IMR-90 (cell line): ENCODE measurements at regions not wholly inside any gene's neighbourhood (a gene's known extent, or its start where the extent isn't known, plus 50 kb on each side); places are given as distances from the start of the nearest gene placed in this dataset.

ENCODE experiments used
- ATAC-seq: fragments of 200-7000 bp; cut with Tn5 transposase; 2 replicates; pipeline ENCODE4 v1.9.1; 2020; ENCODE audit warnings: low read depth, mild to moderate bottlenecking, moderate library complexity
- BruUV-seq: library from RNA; stranded (reverse); fragments of 400-500 nt; replicated peaks from 2 replicates; lab custom pipeline; 2021; lab: Mats Ljungman, UMichigan
- CTCF ChIA-PET: fragments of 300-600 bp; formaldehyde crosslinking; extraction: SDS; loops from one replicate; lab custom pipeline; 2021; ENCODE audit warnings: antibody characterized with exemption; lab: Yijun Ruan, JAX
- POLR2A ChIA-PET: fragments of 300-600 bp; sonication (Branson Sonifier 250); formaldehyde crosslinking; loops from one replicate; lab custom pipeline; 2022; ENCODE audit warnings: antibody characterized with exemption; ENCODE audit not compliant: unreplicated experiment; lab: Charles Lee
- DNase-seq: peaks from one replicate; pipeline ENCODE4 v3.0.0; 2013
- H2AFZ ChIP-seq: replicated peaks from 2 replicates; pipeline ENCODE3; 2013; ENCODE audit warnings: low read length, mild to moderate bottlenecking; ENCODE audit not compliant: poor library complexity
- H2AK5ac ChIP-seq: 2 replicates; pipeline ENCODE4 v1.6.1; 2013; ENCODE audit warnings: low read depth, low read length, inconsistent platforms
- H2AK9ac ChIP-seq: replicated peaks from 2 replicates; pipeline ENCODE3; 2013; ENCODE audit warnings: mild to moderate bottlenecking, low read depth, low read length, moderate library complexity; ENCODE audit not compliant: poor library complexity
- H2BK120ac ChIP-seq: 2 replicates; pipeline ENCODE4 v1.6.1; 2013; ENCODE audit warnings: low read depth, low read length, inconsistent platforms
- H2BK15ac ChIP-seq: 3 replicates; pipeline ENCODE4 v1.6.1; 2013; ENCODE audit warnings: low read depth, low read length, inconsistent platforms
- H2BK20ac ChIP-seq: 2 replicates; pipeline ENCODE4 v1.6.1; 2013; ENCODE audit warnings: low read depth, mild to moderate bottlenecking, inconsistent platforms, low read length, moderate library complexity
- H2BK5ac ChIP-seq: 2 replicates; pipeline ENCODE4 v1.6.1; 2013; ENCODE audit warnings: mild to moderate bottlenecking, low read depth, low read length, inconsistent platforms; ENCODE audit not compliant: poor library complexity, severe bottlenecking
- H3K14ac ChIP-seq: replicated peaks from 2 replicates; pipeline ENCODE4 v1.6.1; 2013; ENCODE audit warnings: low read depth, low read length, inconsistent platforms
- H3K18ac ChIP-seq: 2 replicates; pipeline ENCODE4 v1.6.1; 2013; ENCODE audit warnings: low read depth, low read length, control low read depth
- H3K23ac ChIP-seq: 2 replicates; pipeline ENCODE4 v1.6.1; 2013; ENCODE audit warnings: low read depth, low read length, inconsistent platforms
- H3K27ac ChIP-seq: 2 replicates; pipeline ENCODE4 v1.5.1; 2013; ENCODE audit warnings: mild to moderate bottlenecking, control low read depth, low read length; ENCODE audit not compliant: insufficient read depth
- H3K27me3 ChIP-seq: 2 replicates; pipeline ENCODE4 v1.6.1; 2013; ENCODE audit warnings: low read length; ENCODE audit not compliant: control insufficient read depth, insufficient read depth
- H3K36me3 ChIP-seq: 2 replicates; pipeline ENCODE4 v1.6.1; 2013; ENCODE audit warnings: low read length, mixed read lengths; ENCODE audit not compliant: control insufficient read depth, insufficient read depth
- H3K4ac ChIP-seq: 2 replicates; pipeline ENCODE4 v1.6.1; 2013; ENCODE audit warnings: low read depth, low read length, inconsistent platforms
- H3K4me1 ChIP-seq: 2 replicates; pipeline ENCODE4 v1.6.1; 2013; ENCODE audit warnings: low read length, mixed read lengths; ENCODE audit not compliant: control insufficient read depth, insufficient read depth
- H3K4me2 ChIP-seq: 2 replicates; pipeline ENCODE4 v1.6.1; 2013; ENCODE audit warnings: low read depth, mild to moderate bottlenecking, control low read depth, low read length, moderate library complexity
- H3K4me3 ChIP-seq: 2 replicates; pipeline ENCODE4 v1.5.1; 2013; ENCODE audit warnings: low read depth, mild to moderate bottlenecking, control low read depth, low read length, moderate library complexity; ENCODE audit not compliant: insufficient read depth
- H3K56ac ChIP-seq: 2 replicates; pipeline ENCODE4 v1.6.1; 2013; ENCODE audit warnings: low read length, inconsistent platforms; ENCODE audit not compliant: insufficient read depth; ENCODE audit errors: extremely low read depth
- H3K79me1 ChIP-seq, 2 experiments: 2 replicates each; pipeline ENCODE4 v1.6.1; 2013; ENCODE audit warnings: low read length in 2 of 2, inconsistent platforms in 1 of 2, low read depth in 1 of 2
- H3K9ac ChIP-seq: 2 replicates; pipeline ENCODE4 v1.6.1; 2013; ENCODE audit warnings: low read depth, low read length, control low read depth
- H3K9me1 ChIP-seq: 2 replicates; pipeline ENCODE4 v1.6.1; 2013; ENCODE audit warnings: low read length, inconsistent platforms; ENCODE audit not compliant: insufficient read depth
- H3K9me3 ChIP-seq: 2 replicates; pipeline ENCODE4 v1.6.1; 2013; ENCODE audit warnings: low read length; ENCODE audit not compliant: control insufficient read depth, insufficient read depth
- H4K20me1 ChIP-seq: 2 replicates; pipeline ENCODE4 v1.6.1; 2013; ENCODE audit warnings: low read length, inconsistent platforms; ENCODE audit not compliant: insufficient read depth
- H4K5ac ChIP-seq: 2 replicates; pipeline ENCODE4 v1.6.1; 2013; ENCODE audit warnings: mild to moderate bottlenecking, low read depth, low read length, control low read depth
- H4K8ac ChIP-seq, 2 experiments: 2 replicates each; pipeline ENCODE4 v1.6.1; 2013; ENCODE audit warnings: low read depth in 2 of 2, low read length in 2 of 2, control low read depth in 1 of 2, inconsistent platforms in 1 of 2
- H4K91ac ChIP-seq: 2 replicates; pipeline ENCODE4 v1.6.1; 2013; ENCODE audit warnings: low read depth, low read length, inconsistent platforms; ENCODE audit not compliant: insufficient read depth
- CEBPB ChIP-seq: IDR thresholded peaks from 2 replicates; pipeline ENCODE4 v1.6.1; 2012; ENCODE audit warnings: low read depth, low read length, improper control_type of control experiment
- CHD1 ChIP-seq: IDR thresholded peaks from 2 replicates; pipeline ENCODE4 v1.6.1; 2012; ENCODE audit warnings: low read depth, low read length, improper control_type of control experiment
- MAFK ChIP-seq: IDR thresholded peaks from 2 replicates; pipeline ENCODE4 v1.6.1; 2012; ENCODE audit warnings: low read depth, low read length, improper control_type of control experiment
- MAZ ChIP-seq: IDR thresholded peaks from 2 replicates; pipeline ENCODE4 v1.6.1; 2012; ENCODE audit warnings: low read depth, mild to moderate bottlenecking, low read length, improper control_type of control experiment, moderate library complexity, borderline replicate concordance
- POLR2A ChIP-seq: IDR thresholded peaks from 2 replicates; pipeline ENCODE4 v1.6.1; 2012; ENCODE audit warnings: mild to moderate bottlenecking, low read depth, low read length
- RFX5 ChIP-seq: IDR thresholded peaks from 2 replicates; pipeline ENCODE4 v1.8.0; 2012; ENCODE audit warnings: low read depth, mild to moderate bottlenecking, low read length, moderate library complexity
- SMC3 ChIP-seq: fragments of 150-350 bp; IDR thresholded peaks from 2 replicates; pipeline ENCODE4 v1.6.1; 2016; ENCODE audit warnings: low read depth, mild to moderate bottlenecking, antibody characterized with exemption, low read length, moderate library complexity
- WGBS, 2 experiments: methylation state at CpG; one replicate each; pipeline versions ENCODE4 v1.1.5 to v1.1.7; 2013; ENCODE audit warnings: missing lambda C conversion rate in 2 of 2; ENCODE audit not compliant: insufficient read length in 1 of 2; ENCODE audit errors: extremely low coverage in 2 of 2; 5-methylcytosine and 5-hydroxymethylcytosine counted together
- dilution Hi-C: fragments of 300-500 bp; cut with HindIII; formaldehyde crosslinking; loops from one replicate; pipeline ENCODE4 v1.14.3; 2018; ENCODE audit warnings: low sequenced_read_pairs; ENCODE audit not compliant: unreplicated experiment
- in situ Hi-C: fragments of 300-500 bp; cut with MboI; formaldehyde crosslinking; loops from 3 replicates; pipeline ENCODE4 v1.14.3; 2019; ENCODE audit warnings: low sequenced_read_pairs, inconsistent platforms, mixed read lengths
- intact Hi-C: fragments of 100-400 bp; cut with micrococcal nuclease; formaldehyde crosslinking; loops from 2 replicates; pipeline ENCODE4 v1.10.0; 2022
- TF ChIP-seq, protein P1 (sequence below): conservative IDR thresholded peaks from 2 replicates; pipeline ENCODE4 v1.5.1; 2012; ENCODE audit warnings: mild to moderate bottlenecking, low read depth, low read length, improper control_type of control experiment
- TF ChIP-seq, protein P2 (sequence below): fragments of 150-350 bp; IDR thresholded peaks from 2 replicates; pipeline ENCODE4 v1.6.1; 2016; ENCODE audit warnings: low read depth, mild to moderate bottlenecking, low read length, moderate library complexity, borderline replicate concordance
- TF ChIP-seq, protein P3 (sequence below): fragments of 150-350 bp; IDR thresholded peaks from 2 replicates; pipeline ENCODE4 v1.6.1; 2017; ENCODE audit warnings: mild to moderate bottlenecking, antibody characterized with exemption, low read length, low read depth

DNA sequence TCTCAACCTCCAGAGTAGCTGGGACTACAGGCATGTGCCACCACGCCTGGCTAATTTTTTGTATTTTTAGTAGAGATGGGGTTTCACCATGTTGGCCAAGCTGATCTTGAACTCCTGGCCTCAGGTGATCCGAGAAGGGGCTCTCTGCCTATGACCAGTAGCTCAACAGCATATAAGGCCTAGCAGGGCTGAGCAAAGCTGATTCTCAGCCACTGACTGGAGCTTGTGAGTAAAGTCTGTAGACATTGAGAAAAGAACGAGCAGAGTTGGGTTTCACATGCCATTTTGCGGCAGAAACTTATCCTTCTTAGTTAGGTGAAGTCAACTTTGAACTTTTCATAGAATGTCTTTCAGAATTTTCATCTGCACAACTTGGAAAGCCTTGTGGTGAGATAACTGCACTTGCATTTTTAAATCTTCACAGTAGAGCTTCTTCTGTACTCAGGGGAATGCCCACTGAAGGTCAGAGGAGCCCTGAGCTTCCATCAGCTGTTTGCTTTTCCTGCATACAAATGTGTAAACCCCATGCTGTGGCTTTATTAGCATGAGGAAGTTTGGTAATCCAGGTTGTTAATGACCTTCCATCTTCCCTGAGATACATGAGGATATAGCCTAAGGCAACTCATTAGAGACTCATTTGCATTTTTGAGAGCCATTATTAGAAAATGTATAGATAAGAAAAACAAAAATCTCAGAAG lies 602.4 kb downstream of the METTL4 start:
- H3K79me1 ChIP-seq = no peaks in the 10 kb centered on the region
- TF ChIP-seq, protein P1, sequence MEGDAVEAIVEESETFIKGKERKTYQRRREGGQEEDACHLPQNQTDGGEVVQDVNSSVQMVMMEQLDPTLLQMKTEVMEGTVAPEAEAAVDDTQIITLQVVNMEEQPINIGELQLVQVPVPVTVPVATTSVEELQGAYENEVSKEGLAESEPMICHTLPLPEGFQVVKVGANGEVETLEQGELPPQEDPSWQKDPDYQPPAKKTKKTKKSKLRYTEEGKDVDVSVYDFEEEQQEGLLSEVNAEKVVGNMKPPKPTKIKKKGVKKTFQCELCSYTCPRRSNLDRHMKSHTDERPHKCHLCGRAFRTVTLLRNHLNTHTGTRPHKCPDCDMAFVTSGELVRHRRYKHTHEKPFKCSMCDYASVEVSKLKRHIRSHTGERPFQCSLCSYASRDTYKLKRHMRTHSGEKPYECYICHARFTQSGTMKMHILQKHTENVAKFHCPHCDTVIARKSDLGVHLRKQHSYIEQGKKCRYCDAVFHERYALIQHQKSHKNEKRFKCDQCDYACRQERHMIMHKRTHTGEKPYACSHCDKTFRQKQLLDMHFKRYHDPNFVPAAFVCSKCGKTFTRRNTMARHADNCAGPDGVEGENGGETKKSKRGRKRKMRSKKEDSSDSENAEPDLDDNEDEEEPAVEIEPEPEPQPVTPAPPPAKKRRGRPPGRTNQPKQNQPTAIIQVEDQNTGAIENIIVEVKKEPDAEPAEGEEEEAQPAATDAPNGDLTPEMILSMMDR = no peak
- no peak for TF ChIP-seq CEBPB
- no peak for TF ChIP-seq RFX5
- no peak for TF ChIP-seq MAFK
- no peak for TF ChIP-seq MAZ
- TF ChIP-seq, protein P2, sequence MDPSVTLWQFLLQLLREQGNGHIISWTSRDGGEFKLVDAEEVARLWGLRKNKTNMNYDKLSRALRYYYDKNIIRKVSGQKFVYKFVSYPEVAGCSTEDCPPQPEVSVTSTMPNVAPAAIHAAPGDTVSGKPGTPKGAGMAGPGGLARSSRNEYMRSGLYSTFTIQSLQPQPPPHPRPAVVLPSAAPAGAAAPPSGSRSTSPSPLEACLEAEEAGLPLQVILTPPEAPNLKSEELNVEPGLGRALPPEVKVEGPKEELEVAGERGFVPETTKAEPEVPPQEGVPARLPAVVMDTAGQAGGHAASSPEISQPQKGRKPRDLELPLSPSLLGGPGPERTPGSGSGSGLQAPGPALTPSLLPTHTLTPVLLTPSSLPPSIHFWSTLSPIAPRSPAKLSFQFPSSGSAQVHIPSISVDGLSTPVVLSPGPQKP = no peak
- no peak for TF ChIP-seq SMC3
- no peak for TF ChIP-seq CHD1
- TF ChIP-seq, protein P3, sequence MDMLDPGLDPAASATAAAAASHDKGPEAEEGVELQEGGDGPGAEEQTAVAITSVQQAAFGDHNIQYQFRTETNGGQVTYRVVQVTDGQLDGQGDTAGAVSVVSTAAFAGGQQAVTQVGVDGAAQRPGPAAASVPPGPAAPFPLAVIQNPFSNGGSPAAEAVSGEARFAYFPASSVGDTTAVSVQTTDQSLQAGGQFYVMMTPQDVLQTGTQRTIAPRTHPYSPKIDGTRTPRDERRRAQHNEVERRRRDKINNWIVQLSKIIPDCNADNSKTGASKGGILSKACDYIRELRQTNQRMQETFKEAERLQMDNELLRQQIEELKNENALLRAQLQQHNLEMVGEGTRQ = no peak
- TF ChIP-seq POLR2A = no peak
- no TSS peak for BruUV-seq
- no peak overlapping the region for H3K18ac ChIP-seq
- in situ Hi-C loops = no loop called here
- H3K23ac ChIP-seq = no peak overlapping the region
- no peak overlapping the region for H3K14ac ChIP-seq
- H2BK15ac ChIP-seq = no peak overlapping the region
- H3K4me1 ChIP-seq = no peaks in the 10 kb centered on the region
- no peak overlapping the region for H3K4me2 ChIP-seq
- no peak overlapping the region for H3K56ac ChIP-seq
- no peak overlapping the region for H2BK120ac ChIP-seq
- no peak overlapping the region for H2AFZ ChIP-seq
- H3K36me3 ChIP-seq = no peaks in the 10 kb centered on the region
- no peak overlapping the region for H4K5ac ChIP-seq
- POLR2A ChIA-PET = no interaction called here
- CTCF ChIA-PET = no interaction called here
- DNase-seq (no peak), ATAC-seq (no peak)
- H3K27ac ChIP-seq = no peak overlapping the region
- no peak overlapping the region for H3K4ac ChIP-seq
- H4K91ac ChIP-seq = no peak overlapping the region
- H2BK20ac ChIP-seq = no peak overlapping the region
- H3K9me1 ChIP-seq = no peaks in the 10 kb centered on the region
- no peak overlapping the region for H3K9ac ChIP-seq
- no peak overlapping the region for H4K8ac ChIP-seq
- no peaks in the 10 kb centered on the region for H3K27me3 ChIP-seq
- no peak overlapping the region for H3K4me3 ChIP-seq
- H4K20me1 ChIP-seq = no peaks in the 10 kb centered on the region
- no peak overlapping the region for H2BK5ac ChIP-seq
- intact Hi-C loops = loop anchor here (10.0 kb wide), 1 partner anchor 824 kb away; no protein-coding TSS in a partner anchor
- no peak overlapping the region for H2AK5ac ChIP-seq
- 17% methylated on average over 1 of the region's 4 CpGs; no CpG with 5 or more reads in 1 of the 2 experiments for WGBS, 2 experiments
- H3K9me3 ChIP-seq = peaks cover 15% of the 10 kb centered on the region
- no peak overlapping the region for H2AK9ac ChIP-seq
- dilution Hi-C loops = no loop called here
